Endothelial cell of umbilical vein (primary cell): ENCODE measurements at regions not wholly inside any gene's neighbourhood (a gene's known extent, or its start where the extent isn't known, plus 50 kb on each side); places are given as distances from the start of the nearest gene placed in this dataset.

Experiments
- BruUV-seq: library from RNA; stranded (reverse); fragments of 400-500 nt; replicated peaks from 2 replicates; lab custom pipeline; 2021; lab: Mats Ljungman, UMichigan
- CTCF ChIA-PET: fragments of 300-600, 350-600 bp; sonication (Branson Sonifier 250); formaldehyde crosslinking; loops from one replicate; lab custom pipeline; 2021; ENCODE audit warnings: antibody characterized with exemption, inconsistent platforms; lab: Charles Lee
- POLR2A ChIA-PET: fragments of 300-600, 350-600 bp; sonication (Branson Sonifier 250); formaldehyde crosslinking; loops from one replicate; lab custom pipeline; 2021; ENCODE audit warnings: antibody characterized with exemption, inconsistent platforms; lab: Charles Lee
- DNase-seq: peaks from one replicate; pipeline ENCODE4 v3.0.0-alpha.2; 2011; ENCODE audit warnings: low read depth, low spot score
- FAIRE-seq: peaks from 2 replicates; lab custom pipeline; 2011; peaks lifted over from hg19 to GRCh38; lab: Jason Lieb, UNC
- H2AFZ ChIP-seq: 2 replicates; pipeline ENCODE4 v1.6.0; 2012; ENCODE audit warnings: low read depth, low read length, control low read depth, inconsistent platforms
- H3K27ac ChIP-seq: 2 replicates; pipeline ENCODE4 v1.5.1; 2011; ENCODE audit warnings: low read depth, mild to moderate bottlenecking, control low read depth, low read length, moderate library complexity; ENCODE audit not compliant: insufficient read depth
- H3K27me3 ChIP-seq, 2 experiments: 2 replicates each; pipeline versions ENCODE4 v1.6.0 to v1.6.1; 2011; ENCODE audit warnings: low read length in 2 of 2, mixed read lengths in 1 of 2; ENCODE audit not compliant: control insufficient read depth in 2 of 2, insufficient read depth in 2 of 2
- H3K36me3 ChIP-seq, 2 experiments: 2 replicates in 1 of 2; 3 replicates in 1 of 2; pipeline ENCODE4 v1.5.1; 2011; ENCODE audit warnings: low read length in 2 of 2, mild to moderate bottlenecking in 1 of 2, moderate library complexity in 1 of 2; ENCODE audit not compliant: control insufficient read depth in 2 of 2, insufficient read depth in 2 of 2; ENCODE audit errors: extremely low read depth in 1 of 2
- H3K4me1 ChIP-seq: 3 replicates; pipeline ENCODE4 v1.5.1; 2011; ENCODE audit warnings: mild to moderate bottlenecking, low read length; ENCODE audit not compliant: control insufficient read depth, insufficient read depth; ENCODE audit errors: extremely low read depth
- H3K4me2 ChIP-seq: 2 replicates; pipeline ENCODE4 v1.6.1; 2011; ENCODE audit warnings: low read length, control low read depth, mixed read lengths; ENCODE audit not compliant: insufficient read depth
- H3K4me3 ChIP-seq, 3 experiments: fragments of 200-600 bp in 1 of 3; sonication (generic), shearing (Covaris generic) in 1 of 3; replicated peaks in 1 of 3; 2 replicates each; pipeline ENCODE4 v1.5.1; 2011 to 2016; ENCODE audit warnings: control low read depth in 3 of 3, low read length in 3 of 3, mild to moderate bottlenecking in 2 of 3, inconsistent platforms in 1 of 3, low read depth in 1 of 3, moderate library complexity in 1 of 3; ENCODE audit not compliant: insufficient read depth in 1 of 3
- H3K79me2 ChIP-seq: 2 replicates; pipeline ENCODE4 v1.6.0; 2012; ENCODE audit warnings: low read length, inconsistent platforms; ENCODE audit not compliant: control insufficient read depth, insufficient read depth
- H3K9ac ChIP-seq: replicated peaks from 2 replicates; pipeline ENCODE3; 2011; ENCODE audit warnings: low read length, control low read depth; ENCODE audit not compliant: insufficient read depth; ENCODE audit errors: extremely low read depth
- H3K9me1 ChIP-seq: replicated peaks from 3 replicates; pipeline ENCODE4 v1.6.0; 2011; ENCODE audit warnings: mild to moderate bottlenecking, low read length; ENCODE audit not compliant: control insufficient read depth, insufficient read depth; ENCODE audit errors: extremely low read depth
- H3K9me3 ChIP-seq: replicated peaks from 2 replicates; pipeline ENCODE4 v1.5.1; 2012; ENCODE audit warnings: low read length, inconsistent platforms; ENCODE audit not compliant: control insufficient read depth, insufficient read depth
- H4K20me1 ChIP-seq: replicated peaks from 2 replicates; pipeline ENCODE3; 2011; ENCODE audit warnings: mild to moderate bottlenecking, low read length; ENCODE audit not compliant: control insufficient read depth, insufficient read depth; ENCODE audit errors: extremely low read depth
- CTCF ChIP-seq, 2 donors: IDR thresholded peaks; 1 replicate in 1 of 2; 2 replicates in 1 of 2; pipeline ENCODE4 v1.5.1; 2011; ENCODE audit warnings: low read length in 2 of 2, mild to moderate bottlenecking in 2 of 2, moderate library complexity in 2 of 2, control low read depth in 1 of 2, inconsistent platforms in 1 of 2, low read depth in 1 of 2; ENCODE audit not compliant: insufficient read depth in 1 of 2; ENCODE audit errors: extremely low read depth in 1 of 2
- EZH2 ChIP-seq: IDR thresholded peaks from 2 replicates; pipeline ENCODE4 v1.6.1; 2012; ENCODE audit warnings: borderline replicate concordance, low read depth, mild to moderate bottlenecking, moderate library complexity, low read length, inconsistent platforms; ENCODE audit not compliant: severe bottlenecking
- FOS ChIP-seq: IDR thresholded peaks from 2 replicates; pipeline ENCODE4 v1.6.1; 2011; ENCODE audit warnings: mild to moderate bottlenecking, low read length, moderate library complexity, borderline replicate concordance; ENCODE audit not compliant: insufficient read depth
- GATA2 ChIP-seq: IDR thresholded peaks from 2 replicates; pipeline ENCODE4 v1.7.0; 2011; ENCODE audit warnings: low read depth, mild to moderate bottlenecking, moderate library complexity, mixed read lengths, low read length; ENCODE audit not compliant: insufficient read length, insufficient read depth
- JUN ChIP-seq: IDR thresholded peaks from 2 replicates; pipeline ENCODE4 v1.6.1; 2011; ENCODE audit warnings: borderline replicate concordance, low read depth; ENCODE audit not compliant: insufficient read length, insufficient read depth
- MAX ChIP-seq: IDR thresholded peaks from 2 replicates; pipeline ENCODE4 v1.6.1; 2011; ENCODE audit not compliant: insufficient read depth, insufficient read length
- MYC ChIP-seq: IDR thresholded peaks from one replicate; pipeline ENCODE4 v1.6.1; 2011; ENCODE audit warnings: mild to moderate bottlenecking, low read depth, low read length
- POLR2A ChIP-seq: IDR thresholded peaks from 2 replicates; pipeline ENCODE4 v1.6.1; 2012; ENCODE audit warnings: low read depth, mild to moderate bottlenecking, control low read depth, low read length
- POLR2AphosphoS5 ChIP-seq: IDR thresholded peaks from 2 replicates; pipeline ENCODE4 v1.6.1; 2012; ENCODE audit warnings: low read depth, mild to moderate bottlenecking, control low read depth, low read length, moderate library complexity; ENCODE audit not compliant: insufficient read depth
- dilution Hi-C: fragments of 300-500 bp; cut with MboI; formaldehyde crosslinking; loops from one replicate; pipeline ENCODE4 v1.15.0; 2019; ENCODE audit warnings: low sequenced_read_pairs; ENCODE audit not compliant: extremely low pct_ligation_motif_present
- intact Hi-C: fragments of 100-400 bp; cut with micrococcal nuclease; formaldehyde crosslinking; loops from one replicate; pipeline ENCODE4 v1.10.0; 2022

- Histone ChIP-seq H4K20me1 (no peaks in the 10 kb centered on the region), H3K79me2 (no peaks in the 10 kb centered on the region), H3K27ac (no peak overlapping the region), H3K4me3 (no peak overlapping the region), H3K9me1 (no peaks in the 10 kb centered on the region), H3K4me1 (no peaks in the 10 kb centered on the region), H3K27me3 (no peaks in the 10 kb centered on the region), H3K36me3 (no peaks in the 10 kb centered on the region), H2AFZ (no peak overlapping the region), H3K4me2 (no peak overlapping the region), H3K9me3 (no peaks in the 10 kb centered on the region), H3K9ac (no peak overlapping the region)
- dilution Hi-C loops (no loop called here), intact Hi-C loops (no loop called here)
- POLR2A ChIA-PET: no interaction called here
- CTCF ChIA-PET: no interaction called here
- FAIRE-seq (no peak), DNase-seq (no peak)
- no TSS peak for BruUV-seq
- TF ChIP-seq CTCF (IDR thresholded peaks at IDR 0.05; ENCODE audit: extremely low read depth in 1 of 2, insufficient read depth in 1 of 2, low read depth in 1 of 2, low read length in 2 of 2) (no peak), POLR2AphosphoS5 (no peak), EZH2 (no peak), MAX (no peak), JUN (no peak), GATA2 (no peak), FOS (no peak), MYC (no peak), POLR2A (no peak)
These were observed 83.3 kb upstream of the ZNF536 start for GRCh38 chr19:30288911-30289310.
